DMS53 treated with DMSO at 0.1 percent for 48 hours (cell line): ENCODE measurements at regions not wholly inside any gene's neighbourhood (a gene's known extent, or its start where the extent isn't known, plus 50 kb on each side); places are given as distances from the start of the nearest gene placed in this dataset.

ENCODE experiments used
- DNase-seq: peaks from one replicate; lab custom pipeline; 2025; ENCODE audit not compliant: unreplicated experiment; lab: John Stamatoyannopoulos, UW

- DNase-seq = no peak
Observed at GRCh38 chr17:72005332-72006163, 115.3 kb upstream of the SOX9 start.

DNA sequence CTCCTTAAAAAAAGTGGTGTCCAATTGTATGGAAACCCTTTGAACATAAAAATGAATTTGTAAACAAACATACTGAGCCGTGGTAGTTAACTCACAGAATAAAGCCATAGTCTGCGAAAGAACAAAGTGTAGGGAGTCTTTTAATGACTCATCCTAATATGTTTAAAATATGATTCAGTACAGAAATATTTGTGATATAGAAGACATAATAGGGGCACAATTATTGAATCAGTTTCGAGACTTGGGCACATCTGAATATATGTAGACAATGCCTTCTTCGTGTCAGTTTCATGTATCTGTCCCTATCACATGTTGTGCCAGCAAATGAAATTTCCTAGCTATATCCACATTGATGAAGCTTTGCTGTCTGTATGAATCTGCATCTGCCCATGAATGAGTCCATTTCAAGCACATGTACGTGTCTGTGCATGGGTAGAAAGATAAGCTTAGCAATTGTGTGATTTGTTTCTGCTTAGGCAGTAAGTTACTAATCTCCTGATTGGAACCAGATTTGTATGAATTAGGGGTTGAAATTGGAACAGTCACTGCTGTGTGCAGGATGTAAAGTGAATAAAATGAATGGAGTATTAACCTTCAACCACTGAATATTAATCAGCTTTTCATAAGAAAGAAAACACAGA, 112.5 kb upstream of the SOX9 start:
- no peak for DNase-seq

GRCh38 chr17:72011561-72011960, 109.3 kb upstream of the SOX9 start:
- no peak for DNase-seq

GRCh38 chr17:72021417-72022041, 99.3 kb upstream of the SOX9 start:
- DNase-seq = no peak

DNA sequence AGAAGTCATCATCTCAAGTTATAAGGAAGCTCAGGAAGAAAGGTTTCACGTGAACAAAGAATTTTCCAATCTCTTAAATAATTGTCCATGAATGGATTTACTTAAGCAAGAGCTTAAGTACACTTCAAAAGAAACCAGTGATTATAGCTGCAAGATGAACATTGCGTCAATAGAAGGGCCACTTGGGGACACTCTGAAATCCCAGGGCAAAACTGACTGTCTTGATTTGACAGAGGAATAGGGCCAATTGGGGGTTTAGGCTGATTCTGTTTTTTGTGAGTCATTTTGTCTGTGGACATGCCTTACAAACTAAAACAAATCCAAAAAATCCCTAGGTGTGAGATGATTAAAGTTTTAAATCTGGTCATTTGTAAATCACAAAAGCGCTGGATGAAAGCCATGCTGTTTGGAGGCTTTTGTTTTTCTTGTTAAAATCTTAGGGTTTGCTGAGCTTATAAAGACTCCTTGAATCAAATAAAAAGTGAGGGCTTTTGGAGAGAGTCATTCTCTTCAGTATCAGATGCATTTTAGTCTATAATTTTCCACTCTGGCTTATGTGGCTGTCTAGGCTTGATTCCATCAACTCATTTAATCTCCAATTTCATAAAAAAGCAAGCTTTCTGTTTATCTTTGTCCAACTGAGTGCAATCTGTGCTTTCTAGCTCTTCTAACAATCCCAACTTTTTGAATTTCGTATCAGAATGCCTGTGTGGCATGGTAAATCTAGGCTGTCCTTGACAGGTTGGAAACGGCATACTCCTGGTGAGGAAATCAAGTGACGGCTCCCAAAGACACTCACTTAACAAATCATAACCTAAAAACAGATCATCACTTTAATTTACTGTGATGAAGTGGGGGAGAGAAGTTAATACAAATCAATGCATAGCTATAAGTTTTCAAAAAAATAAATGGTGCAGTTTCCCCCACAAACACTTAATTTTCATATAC, 98.2 kb upstream of the SOX9 start:
- no peak for DNase-seq

DNA sequence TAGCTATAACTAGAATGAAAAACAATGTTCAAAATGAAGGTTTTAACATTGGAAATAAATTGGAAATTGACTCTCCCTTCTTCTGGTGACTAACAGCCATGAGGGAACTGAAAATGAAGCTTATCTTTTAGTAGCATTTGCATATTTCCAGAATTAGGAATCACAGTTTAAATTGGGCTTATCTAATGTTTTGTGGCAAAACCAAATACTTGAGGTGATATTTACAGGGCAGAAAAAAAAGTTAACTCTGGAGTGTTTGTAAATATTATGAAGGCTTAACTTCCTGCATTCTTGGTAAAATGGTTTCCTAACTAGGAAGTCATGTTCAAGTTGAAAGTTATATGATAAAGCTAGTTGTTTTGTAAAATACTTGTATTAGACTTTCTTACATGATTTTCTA, 96.4 kb upstream of the SOX9 start:
- DNase-seq = no peak

DNA sequence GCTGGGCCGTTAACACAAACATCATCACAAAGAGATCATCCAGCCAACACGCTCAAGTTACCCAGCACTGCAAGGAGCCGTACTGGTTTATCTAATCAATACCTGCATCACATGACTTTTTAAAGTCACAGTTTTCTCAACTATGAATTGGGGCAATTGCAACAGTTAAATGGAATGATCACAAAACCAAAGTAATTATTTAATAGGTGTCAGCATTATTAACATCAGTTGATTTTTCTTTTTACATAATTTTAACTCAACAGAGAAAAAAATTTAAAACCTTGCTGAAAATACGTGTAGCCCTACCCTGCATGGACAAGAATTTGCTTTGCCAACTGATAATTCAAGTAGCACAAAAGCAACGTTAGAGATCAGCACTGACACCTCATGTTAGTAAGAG, 95.7 kb upstream of the SOX9 start:
- no peak for DNase-seq

- peak; percentile 75 for DNase-seq
Observed at GRCh38 chr17:72030067-72030899, 90.5 kb upstream of the SOX9 start.

- DNase-seq = no peak
Observed at GRCh38 chr17:72031219-72031884, 89.5 kb upstream of the SOX9 start.

GRCh38 chr17:72033334-72033733, 87.5 kb upstream of the SOX9 start:
- DNase-seq = no peak

GRCh38 chr17:72034000-72034399, 86.8 kb upstream of the SOX9 start:
- no peak for DNase-seq

DNA sequence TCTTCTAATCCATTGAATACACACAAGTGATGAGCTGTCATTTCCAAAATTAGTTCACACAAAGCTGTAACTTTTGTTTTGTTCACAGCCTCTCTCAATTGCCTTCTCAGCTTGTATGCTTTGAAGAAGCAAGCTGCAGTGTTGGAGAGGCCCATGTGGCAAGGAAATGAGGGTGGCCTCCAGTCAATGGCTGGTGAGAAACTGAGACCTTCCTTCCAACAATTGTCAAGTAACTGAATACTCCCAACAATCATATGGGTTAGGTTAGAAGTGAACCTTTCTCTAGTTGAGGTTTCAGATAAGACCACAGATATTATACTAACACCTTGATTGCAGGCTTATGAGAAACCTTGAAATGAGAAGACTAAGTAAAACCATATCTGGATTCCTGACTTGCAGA, 82.4 kb upstream of the SOX9 start:
- no peak for DNase-seq

DNA sequence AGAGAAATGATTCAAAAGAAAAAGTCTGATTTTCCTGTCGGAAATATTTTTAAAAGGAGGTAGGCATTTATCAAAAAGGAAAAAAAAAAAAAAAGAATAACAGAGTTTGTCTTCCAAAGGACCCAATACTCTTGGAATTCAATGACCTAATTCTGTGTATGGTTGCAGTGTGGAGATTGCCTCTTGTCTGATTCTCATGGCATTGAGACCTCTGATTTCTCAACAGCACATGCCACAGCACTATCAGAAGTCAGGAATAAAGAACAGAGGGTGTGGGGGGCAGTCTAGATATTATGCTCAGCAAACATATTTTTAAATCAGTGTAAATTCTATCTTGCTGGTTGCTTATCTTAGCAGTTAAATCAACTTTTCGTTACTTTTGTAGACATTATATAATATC, 81.3 kb upstream of the SOX9 start:
- DNase-seq = no peak

DNA sequence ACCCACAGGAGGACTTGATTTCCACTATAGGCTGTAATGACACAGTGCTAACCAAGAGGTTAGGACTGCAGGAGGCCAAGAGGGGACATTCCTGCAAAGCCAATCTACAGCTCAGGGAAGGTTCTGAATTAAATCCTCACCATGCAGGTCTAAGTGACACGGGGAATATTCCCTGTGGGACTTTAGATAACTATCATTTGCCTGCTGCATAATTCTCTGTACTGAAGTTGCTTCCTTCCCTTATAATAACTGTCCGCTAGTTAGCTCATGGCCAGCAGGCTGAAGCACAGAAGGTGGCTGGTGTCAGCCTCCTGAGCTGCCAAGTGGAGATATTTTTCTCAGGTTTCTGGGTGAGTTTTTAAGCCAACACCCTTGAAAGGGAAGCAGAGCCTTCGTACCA, 74.6 kb upstream of the SOX9 start:
- no peak for DNase-seq

DNA sequence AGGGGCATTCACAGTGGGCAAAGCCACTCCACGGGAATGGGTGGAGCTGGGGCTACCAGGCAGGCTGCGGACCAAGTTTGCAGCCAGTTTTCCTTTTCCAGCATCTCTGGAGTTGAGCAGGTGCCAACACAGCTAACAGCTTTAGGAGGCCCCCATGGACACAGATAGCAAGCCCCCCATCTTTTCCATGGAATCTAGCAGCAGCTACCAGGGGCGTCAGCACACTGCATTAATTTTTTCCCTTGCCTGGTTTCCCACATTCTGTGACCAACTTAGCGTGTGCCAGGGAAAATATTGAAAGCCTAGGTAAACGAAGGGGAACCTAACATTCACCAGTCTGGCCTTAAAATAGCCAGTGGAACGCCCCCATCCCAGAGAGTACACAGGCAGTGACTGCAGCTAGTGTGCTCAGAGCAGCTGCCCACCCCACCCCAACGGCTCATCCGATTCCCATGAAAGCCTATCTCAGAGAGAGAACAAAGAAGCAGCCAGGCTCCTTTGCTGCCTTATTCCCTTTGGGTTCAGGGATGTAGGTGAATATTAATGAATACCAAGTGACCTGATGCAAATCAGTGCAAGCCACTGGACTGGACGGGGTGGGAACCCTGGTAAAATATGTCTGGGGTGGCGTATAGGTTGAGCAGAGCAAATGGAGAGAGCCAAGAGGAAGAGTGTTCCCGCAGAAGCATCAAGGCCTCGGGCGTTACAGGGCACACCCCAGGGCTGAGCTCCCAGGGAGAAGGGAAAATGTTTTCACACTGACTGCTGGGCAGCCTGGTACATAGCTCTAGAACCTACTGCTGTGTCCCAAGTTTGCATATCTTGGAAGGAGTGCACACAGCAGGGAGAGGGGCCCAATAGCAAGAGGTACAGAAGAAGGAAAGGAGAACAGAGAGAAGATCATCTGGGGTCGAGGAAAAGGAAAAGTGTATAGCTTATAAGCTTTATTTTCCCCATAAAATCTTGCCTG, 73.9 kb upstream of the SOX9 start:
- DNase-seq = no peak

DNA sequence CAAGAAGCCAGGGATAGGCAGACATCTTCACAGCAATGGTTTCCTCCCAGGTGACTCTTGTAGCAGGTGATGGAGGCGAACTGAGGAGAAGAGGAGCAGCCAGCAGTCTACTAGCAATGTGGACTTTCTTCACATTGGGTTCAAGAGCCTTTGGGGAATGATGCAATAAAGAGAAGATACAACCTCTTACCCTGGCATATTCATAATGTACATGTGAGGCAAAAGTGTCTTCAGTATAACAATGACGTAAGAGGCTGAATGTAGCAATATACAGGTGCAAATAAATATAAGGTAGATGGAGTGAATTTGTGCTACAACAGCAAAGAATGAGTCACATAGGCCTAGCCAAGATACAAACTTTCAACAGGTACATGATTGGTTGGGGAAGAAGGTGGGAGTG, 70.9 kb upstream of the SOX9 start:
- no peak for DNase-seq

- DNase-seq = no peak
Observed at GRCh38 chr17:72053036-72053435, 67.8 kb upstream of the SOX9 start.

GRCh38 chr17:72053449-72053848, 67.4 kb upstream of the SOX9 start:
- no peak for DNase-seq

DNA sequence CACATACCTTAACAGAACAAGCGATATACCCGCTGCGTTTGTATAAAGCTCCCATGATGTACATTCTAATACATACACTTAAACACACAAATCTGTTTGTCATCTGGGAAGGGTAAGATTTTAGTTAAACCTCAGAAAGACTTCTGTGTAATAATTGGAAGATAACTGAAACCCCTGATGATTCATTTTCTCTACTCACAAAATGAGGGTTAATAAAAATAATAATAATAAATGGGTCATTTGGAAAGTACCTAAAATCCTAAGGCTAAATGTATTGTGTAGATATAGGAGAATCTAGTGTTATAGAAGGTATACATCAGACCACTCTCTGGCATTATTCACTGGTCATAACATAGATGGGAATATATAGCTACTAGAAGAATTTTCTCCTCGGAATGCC, 64.7 kb upstream of the SOX9 start:
- DNase-seq = no peak
